Fibroblast of villous mesenchyme (primary cell): ENCODE measurements at regions not wholly inside any gene's neighbourhood (a gene's known extent, or its start where the extent isn't known, plus 50 kb on each side); places are given as distances from the start of the nearest gene placed in this dataset.
"Not testable (repeated sequence)": the region's sequence is repeated elsewhere in the genome, so short reads cannot be mapped to it uniquely, and the experiment has no call there.

Experiments
- DNase-seq: peaks from one replicate; pipeline ENCODE4 v3.0.0-alpha.2; 2010; ENCODE audit warnings: low read depth
- H3K4me3 ChIP-seq: 2 replicates; pipeline ENCODE4 v1.5.1; 2011; ENCODE audit warnings: low read depth, mild to moderate bottlenecking, low read length
- TF ChIP-seq, protein P1 (sequence below): IDR thresholded peaks from 2 replicates; pipeline ENCODE4 v1.5.1; 2012; ENCODE audit warnings: low read depth, mild to moderate bottlenecking, low read length; ENCODE audit not compliant: insufficient read depth

DNA sequence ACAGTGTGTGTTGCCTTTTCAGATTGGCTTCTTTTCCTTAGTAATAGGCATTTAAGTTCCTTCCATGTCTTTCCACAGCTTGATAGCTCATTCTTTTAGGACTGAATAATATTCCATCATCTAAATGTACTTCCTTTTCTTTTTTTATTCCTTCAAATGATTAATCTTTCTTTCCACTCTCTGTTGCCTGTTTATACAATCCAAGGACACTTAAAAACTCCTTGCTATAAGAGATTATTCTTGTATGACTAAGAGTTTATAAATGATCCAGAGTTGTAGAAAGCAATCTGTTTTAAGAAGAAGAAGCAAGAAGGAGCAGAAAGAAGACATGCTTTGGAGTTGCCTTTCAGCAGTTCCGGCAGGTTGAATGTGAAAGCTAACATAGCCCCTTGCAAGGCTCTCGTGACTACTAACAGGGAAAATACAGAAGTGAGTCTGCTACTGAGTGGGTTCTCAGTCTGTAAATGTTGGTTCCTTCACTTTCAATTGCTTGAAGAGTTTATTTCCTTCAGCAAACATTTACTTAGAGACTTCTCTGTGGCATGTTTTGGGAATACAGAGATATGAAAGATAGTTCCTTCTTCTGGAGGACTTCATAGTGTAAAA is 123.0 kb downstream of the PMAIP1 start:
- TF ChIP-seq, protein P1, sequence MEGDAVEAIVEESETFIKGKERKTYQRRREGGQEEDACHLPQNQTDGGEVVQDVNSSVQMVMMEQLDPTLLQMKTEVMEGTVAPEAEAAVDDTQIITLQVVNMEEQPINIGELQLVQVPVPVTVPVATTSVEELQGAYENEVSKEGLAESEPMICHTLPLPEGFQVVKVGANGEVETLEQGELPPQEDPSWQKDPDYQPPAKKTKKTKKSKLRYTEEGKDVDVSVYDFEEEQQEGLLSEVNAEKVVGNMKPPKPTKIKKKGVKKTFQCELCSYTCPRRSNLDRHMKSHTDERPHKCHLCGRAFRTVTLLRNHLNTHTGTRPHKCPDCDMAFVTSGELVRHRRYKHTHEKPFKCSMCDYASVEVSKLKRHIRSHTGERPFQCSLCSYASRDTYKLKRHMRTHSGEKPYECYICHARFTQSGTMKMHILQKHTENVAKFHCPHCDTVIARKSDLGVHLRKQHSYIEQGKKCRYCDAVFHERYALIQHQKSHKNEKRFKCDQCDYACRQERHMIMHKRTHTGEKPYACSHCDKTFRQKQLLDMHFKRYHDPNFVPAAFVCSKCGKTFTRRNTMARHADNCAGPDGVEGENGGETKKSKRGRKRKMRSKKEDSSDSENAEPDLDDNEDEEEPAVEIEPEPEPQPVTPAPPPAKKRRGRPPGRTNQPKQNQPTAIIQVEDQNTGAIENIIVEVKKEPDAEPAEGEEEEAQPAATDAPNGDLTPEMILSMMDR = no peak
- DNase-seq = no peak

DNA sequence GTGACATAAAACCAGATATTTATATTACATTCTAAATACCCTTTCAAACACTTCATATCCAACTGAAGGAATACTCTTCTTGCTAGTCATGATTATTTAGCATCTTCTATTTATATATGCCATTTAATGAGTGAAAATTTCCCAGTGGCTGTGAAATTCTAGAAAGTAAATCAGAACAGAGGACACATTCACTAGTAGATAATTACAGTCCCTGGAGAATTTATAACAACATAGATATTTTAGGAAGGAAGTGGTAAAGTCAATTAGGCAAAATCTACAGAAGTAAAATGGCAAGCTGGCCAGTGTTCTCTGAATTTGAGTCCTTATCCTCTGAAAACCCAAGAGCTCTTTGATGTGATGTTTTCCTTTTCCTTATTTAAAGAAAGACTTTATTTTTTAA is 121.8 kb downstream of the PMAIP1 start:
- DNase-seq = no peak
- TF ChIP-seq, protein P1 = no peak

More for the DNA sequence above, 123.0 kb downstream of the PMAIP1 start:
- H3K4me3 ChIP-seq = no peak overlapping the region

DNA sequence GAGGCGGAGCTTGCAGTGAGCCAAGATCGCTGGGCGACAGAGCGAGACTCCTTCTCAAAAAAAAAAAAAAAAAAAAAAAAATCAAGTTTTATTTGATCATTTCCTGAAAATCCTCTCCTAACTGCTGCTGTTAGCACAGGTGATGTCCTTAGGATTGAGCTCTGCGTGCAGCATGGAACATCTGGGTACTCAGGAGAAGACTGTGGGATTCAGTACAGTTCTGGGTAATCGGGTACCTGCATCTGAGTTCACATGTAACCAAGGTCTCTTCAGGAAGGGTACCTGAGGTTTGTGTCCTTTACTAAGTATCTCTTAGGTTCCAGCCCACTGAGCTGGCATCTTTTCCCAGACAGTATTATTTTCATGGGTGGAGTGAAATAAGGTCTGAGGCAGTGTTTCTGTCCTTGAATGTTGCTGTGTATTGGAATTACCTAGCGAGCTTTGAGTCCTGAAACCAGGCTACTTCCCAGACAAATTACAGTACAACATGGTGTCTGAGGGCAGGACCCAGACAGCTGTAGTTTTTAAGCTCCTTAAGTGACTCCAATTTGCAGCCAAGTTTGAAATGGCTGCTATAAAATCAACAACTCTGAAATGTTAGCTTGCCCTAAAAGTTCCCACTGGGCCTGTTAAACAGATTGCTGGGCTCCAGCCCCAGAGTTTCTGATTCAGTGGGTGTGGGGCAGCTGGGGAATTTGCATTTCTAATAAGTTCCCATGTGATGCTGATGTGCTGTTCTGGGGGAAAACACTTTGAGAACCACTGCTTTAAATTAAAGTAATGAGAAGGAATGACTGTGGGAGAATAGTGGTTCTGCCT is 120.5 kb downstream of the PMAIP1 start:
- DNase-seq = peak; percentile 32

More for the DNA sequence above, 121.8 kb downstream of the PMAIP1 start:
- no peak overlapping the region for H3K4me3 ChIP-seq

DNA sequence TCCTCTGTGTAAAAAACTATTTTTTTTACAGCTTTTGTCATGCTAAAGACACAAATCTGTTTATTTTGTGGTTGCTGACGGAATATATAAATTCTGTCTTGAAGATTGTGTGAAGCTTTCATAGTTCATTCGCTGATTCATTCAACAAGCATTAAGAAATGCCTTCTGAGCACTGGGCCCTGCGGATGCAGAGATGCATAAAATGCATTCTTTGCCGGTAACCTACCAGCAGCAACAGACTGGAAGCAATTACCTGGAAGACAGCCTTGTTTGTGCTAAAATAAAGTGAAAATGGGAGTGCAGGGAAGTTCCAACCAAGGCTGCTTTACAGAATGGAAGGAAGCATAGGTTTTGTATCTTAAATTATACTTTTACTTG is 119.7 kb downstream of the PMAIP1 start:
- H3K4me3 ChIP-seq = no peak overlapping the region
- peak; percentile 66 for DNase-seq
- TF ChIP-seq, protein P1 = no peak

More for the DNA sequence above, 120.5 kb downstream of the PMAIP1 start:
- no peak overlapping the region for H3K4me3 ChIP-seq
- TF ChIP-seq, protein P1 = no peak

DNA sequence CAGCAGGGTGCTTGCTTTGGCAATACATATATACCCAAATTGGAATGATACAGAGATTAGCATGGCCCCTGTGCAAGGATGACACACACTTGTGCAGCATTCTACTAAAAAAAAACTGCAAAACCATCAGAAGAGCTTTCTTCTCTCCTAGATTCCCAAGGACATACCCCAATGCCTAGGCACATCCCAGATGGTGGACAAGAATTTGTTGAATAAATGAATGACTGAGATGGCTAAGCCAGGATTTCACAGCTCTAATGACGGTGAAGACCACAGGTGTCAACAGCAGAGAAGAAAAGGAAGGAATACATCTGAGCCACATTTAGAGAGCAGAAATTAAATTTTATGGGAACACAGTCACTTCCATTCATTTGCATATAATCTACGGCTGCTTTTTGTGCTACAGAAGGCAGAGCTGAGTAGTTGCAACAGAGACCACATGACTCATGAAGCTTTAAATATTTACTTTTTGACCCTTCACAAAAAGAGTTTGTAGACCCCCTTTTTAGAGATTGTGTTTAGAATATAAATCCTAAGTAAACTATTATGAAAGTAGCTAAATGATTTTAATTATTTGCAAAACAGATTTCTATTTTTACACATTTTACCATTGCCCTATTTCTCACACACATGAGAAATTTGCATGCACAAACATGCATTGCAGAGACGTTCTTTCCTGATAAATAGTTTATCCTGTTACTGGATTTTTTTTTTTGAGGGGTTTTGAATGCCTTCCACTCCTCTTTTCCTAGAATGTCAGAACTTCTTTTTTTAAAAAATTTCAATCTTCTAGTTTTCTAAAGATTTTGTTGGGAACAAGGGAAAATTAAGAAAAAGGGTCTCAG is 119.0 kb downstream of the PMAIP1 start:
- no peak overlapping the region for H3K4me3 ChIP-seq
- DNase-seq = peak; percentile 49
- TF ChIP-seq, protein P1 = no peak

DNA sequence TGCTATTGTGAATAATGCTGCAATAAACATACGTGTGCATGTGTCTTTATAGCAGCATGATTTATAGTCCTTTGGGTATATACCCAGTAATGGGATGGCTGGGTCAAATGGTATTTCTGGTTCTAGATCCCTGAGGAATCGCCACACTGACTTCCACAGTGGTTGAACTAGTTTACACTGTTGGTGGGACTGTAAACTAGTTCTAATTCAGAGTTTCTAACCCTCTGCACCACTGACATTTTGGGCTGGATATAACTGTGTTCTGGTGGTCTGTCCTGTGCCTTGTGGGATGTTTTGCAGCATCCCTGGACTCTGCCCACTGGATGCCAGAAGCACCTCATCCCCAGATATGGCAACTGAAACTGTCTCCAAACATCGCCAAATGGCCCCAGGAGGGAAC is 118.3 kb downstream of the PMAIP1 start:
- H3K4me3 ChIP-seq, DNase-seq: not testable (repeated sequence)

DNA sequence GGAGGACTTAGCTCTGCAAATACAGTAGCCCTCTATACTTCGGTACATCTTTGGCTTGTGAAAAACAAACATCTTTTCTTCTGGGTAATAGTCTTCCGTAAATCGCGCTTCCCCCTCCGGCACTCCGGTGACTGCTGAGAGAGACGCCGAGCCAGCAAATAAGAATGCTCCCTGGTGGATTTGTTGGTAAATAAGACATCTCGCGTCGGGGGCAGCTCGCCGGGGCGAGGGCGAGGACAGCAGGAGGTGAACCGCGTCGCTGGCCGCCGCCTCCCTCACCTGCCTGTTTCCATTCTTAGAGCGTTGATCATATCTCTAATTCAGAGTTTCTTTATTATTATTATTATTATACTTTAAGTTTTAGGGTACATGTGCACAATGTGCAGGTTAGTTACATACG is 117.6 kb downstream of the PMAIP1 start:
- TF ChIP-seq, protein P1 = no peak
- DNase-seq = no peak

DNA sequence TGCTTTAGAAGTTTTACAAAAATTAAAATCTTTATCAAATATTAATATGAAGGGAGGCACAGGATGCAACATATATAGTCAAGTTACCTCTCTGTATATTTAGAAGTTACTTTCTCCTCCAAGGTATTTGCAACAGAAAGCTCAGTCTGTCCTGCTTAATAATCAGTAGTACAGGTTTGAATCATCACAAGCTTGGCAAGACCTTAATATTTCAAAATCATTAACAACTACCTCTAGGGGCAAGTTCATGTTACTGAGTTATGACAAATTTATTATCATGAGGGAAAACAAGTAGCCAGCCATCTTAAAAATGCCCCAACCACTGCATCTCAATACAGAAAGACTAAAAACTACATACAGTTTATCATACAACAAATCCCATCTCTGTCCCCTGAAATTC is 116.0 kb downstream of the PMAIP1 start:
- H3K4me3 ChIP-seq = not testable (repeated sequence)

More for the DNA sequence above, 117.6 kb downstream of the PMAIP1 start:
- H3K4me3 ChIP-seq = no peak overlapping the region

DNA sequence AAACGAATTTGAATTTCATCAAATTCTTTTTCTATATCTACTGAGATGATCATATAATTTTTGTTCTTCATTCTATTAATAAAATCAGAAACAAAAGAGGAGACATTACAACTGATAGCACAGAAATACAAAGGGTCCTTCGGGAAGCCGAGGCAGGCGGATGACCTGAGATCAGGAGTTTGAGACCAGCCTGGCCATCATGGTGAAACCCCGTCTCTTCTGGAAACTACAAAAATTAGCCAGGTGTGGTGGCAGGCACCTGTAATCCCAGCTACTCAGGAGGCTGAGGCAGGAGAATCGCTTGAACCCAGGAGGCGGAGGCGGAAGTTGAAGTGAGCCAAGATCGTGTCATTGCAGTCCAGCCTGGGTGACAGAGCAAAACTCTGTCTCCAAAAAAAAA is 113.4 kb downstream of the PMAIP1 start:
- H3K4me3 ChIP-seq, DNase-seq: not testable (repeated sequence)

More for the DNA sequence above, 116.0 kb downstream of the PMAIP1 start:
- not testable (repeated sequence) for DNase-seq
